CD4-positive, alpha-beta T cell treated with Interleukin-17A for 1 hour (primary cell): ENCODE measurements at regions not wholly inside any gene's neighbourhood (a gene's known extent, or its start where the extent isn't known, plus 50 kb on each side); places are given as distances from the start of the nearest gene placed in this dataset.

Source experiments
- DNase-seq: peaks from one replicate; pipeline ENCODE4 v3.0.0-alpha.2; 2020

GRCh38 chr14:39946807-39947206 is 514.6 kb upstream of the FBXO33 start:
- DNase-seq: no peak

DNA sequence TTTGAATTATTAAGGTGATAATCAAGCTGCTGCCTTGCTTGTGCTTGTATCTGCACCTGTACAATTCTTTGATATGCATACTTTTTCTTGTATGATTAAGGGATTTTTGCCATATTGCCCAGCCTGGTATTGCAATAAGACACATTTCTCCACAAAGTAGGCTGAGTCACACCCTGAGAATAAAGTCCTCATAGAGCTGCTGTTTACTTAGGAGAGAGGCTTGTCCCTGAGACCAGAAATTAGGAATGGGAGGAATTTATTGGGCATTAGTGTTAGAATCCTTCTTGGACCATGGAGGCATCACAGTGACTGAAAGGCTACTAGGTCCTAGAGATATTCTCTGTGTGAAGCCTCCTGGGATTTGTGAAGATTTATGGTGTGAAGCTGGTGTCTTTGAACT is 506.8 kb upstream of the FBXO33 start:
- DNase-seq: no peak

DNA sequence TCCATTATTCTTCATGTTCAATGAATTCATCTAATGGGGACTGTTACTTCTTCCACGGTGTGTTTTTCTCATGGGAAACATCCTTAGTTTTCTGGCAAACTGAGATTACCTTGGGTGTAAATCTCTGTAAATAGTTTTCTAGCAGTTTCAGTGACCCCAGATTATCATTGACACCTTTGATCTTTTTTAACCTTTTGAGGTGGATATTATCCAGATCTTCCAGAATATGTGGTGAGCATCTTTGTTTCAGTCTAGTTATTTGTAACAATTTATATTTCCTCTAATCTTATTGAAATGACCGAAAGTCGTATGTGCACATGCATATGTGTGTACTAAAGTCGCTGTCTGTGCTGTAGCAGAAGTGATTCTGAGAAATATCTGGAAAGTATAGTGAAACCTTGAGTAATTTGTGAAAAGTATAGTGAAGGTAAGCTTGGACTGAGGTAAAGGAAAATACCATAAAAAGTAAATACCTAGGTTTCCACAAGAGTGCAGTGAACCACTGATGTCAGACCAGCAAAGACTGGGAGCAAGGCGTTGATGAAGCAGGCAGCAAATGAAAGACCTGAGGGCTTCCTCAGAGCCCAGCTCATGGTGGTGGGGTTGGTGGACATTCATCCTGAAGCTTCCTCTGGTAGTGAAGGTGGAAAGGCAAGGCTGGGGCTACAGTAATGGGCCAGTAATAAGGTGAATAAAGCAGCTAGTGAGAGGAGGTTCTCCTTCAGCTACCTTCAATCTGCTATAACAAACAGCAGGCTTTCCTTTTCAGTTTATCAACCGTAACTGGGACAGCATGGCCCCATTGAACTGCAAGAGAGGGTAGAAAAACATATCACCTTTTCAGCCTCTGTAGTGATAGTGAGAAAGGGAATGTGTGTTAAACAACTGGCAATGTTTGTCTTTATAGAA is 480.2 kb upstream of the FBXO33 start:
- DNase-seq: no peak

GRCh38 chr14:39897657-39898056 is 465.4 kb upstream of the FBXO33 start:
- DNase-seq: no peak

- no peak for DNase-seq
Measured at GRCh38 chr14:39890026-39890425, 457.8 kb upstream of the FBXO33 start.

GRCh38 chr14:39884091-39884490 is 451.9 kb upstream of the FBXO33 start:
- no peak for DNase-seq

- DNase-seq: no peak
Measured at GRCh38 chr14:39880965-39881364, 448.7 kb upstream of the FBXO33 start.

DNA sequence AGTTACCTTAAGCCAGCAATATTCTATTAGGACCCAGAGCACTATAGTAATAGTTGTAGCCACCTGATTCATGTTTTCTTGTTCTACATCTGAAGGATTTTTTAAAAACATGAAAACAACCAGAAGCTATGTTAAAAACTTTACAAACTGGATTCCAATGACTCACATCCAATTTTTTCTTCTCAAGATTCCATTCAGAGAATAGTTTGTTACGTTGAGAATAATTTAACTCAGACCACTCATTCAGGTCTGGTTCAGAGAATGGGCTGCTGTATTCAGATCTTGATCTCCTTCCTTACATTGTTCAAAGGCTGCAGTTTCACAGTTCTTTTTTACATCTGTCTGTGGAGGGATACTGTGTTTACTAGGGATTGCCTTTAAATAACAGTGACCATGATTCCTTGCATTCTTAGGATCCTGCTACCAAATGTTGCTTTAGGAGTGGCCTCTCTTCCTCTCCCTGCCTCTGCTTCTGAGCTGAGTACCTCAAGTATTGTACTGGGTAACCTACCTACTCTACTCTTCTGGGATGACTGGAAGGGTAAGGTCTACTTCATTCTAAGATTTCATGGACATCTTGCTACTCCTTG is 448.0 kb upstream of the FBXO33 start:
- DNase-seq: no peak

DNA sequence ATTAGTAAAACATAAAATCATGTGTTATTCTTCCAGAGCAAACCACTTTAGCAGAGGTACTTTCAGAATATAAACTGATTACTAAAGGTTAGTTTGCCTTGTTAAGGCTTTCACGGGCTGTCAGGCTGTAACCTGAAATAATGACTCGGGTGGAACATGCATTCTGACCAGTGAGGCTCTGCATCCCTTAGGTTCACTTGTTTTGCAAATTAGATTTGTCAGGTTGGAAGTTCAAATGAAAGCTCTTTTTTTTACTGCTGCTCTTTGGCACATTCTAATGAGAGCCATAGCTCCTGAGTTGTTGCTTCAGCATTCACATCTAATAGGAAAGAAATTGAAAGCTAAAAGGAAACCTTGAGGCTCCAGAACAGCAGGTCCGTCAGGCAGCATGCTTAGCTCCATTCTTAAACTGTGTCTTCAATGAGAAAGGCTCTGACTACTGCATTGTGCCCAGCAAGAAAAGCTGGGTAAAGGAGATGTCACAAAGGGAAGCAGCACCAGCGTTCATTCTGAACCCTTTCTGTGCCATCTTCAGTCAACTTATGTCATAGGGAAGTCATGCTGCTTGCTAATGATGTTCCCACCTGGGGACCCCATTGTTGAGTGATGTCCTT is 445.5 kb upstream of the FBXO33 start:
- DNase-seq: no peak

DNA sequence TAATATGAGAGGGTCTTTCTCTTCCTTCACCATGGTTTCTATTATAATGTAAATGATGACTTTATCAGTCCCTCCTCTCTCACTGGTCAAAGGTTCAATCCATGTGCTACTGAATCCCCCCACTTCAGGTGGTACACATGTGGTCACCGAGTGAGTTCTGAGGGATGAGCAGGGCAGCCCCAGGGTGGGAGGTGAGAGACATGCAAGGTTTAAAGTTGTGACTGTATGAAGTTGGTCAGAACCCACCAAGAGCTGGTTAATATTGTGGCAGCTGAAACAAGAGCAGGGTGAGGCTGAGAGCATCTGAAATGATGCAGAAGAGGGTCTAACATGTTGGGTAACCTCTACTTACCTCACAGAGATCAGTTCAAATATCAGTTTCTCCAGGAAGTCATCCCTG is 444.7 kb upstream of the FBXO33 start:
- no peak for DNase-seq

- DNase-seq: no peak
Measured at GRCh38 chr14:39875028-39875427, 442.8 kb upstream of the FBXO33 start.

DNA sequence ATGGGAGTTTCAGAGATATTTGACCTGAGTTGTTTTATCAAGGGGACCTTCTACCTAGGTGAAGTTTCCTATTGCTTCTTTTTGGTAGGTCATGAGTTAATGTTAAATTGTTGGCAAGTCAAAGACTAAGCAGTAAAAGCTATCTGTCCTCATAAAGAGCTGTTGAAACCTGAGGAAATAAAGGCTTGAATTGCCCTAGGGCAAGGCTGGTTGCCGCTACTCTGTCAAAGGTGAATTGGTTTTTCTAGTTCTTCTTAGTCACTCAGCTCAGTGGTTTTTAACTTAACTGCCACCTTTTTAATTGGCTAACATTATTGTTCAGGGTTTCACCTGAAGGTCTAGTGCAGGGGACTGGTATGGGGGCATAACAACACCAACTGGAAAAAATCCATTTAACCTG is 441.6 kb upstream of the FBXO33 start:
- no peak for DNase-seq

- DNase-seq: no peak
Measured at GRCh38 chr14:39868949-39869348, 436.7 kb upstream of the FBXO33 start.

- DNase-seq: no peak
Measured at GRCh38 chr14:39868251-39868650, 436.0 kb upstream of the FBXO33 start.

GRCh38 chr14:39863441-39863840 is 431.2 kb upstream of the FBXO33 start:
- no peak for DNase-seq

DNA sequence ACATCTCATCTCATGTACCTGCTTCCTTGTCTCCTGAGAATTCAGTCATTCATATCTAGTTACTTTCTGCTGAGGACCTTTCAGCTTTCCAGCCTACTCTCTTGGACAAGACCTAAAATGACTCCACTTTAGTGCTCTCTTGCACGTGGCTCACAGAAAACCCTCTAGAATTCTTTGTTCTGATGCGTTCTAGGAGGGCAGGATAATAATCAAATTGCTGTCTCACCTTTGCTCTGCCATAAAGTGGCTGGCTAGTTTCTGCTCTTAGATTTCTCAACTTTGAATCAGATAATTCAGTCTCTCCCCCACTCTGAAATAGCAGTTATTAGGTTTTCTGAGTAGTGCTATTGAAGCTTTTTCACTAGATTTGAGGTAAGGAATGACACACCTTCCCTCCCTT is 429.5 kb upstream of the FBXO33 start:
- no peak for DNase-seq

GRCh38 chr14:39861229-39861600 is 429.0 kb upstream of the FBXO33 start:
- no peak for DNase-seq

- DNase-seq: no peak
Measured at GRCh38 chr14:39860596-39861228, 428.5 kb upstream of the FBXO33 start.

- DNase-seq: no peak
Measured at GRCh38 chr14:39859314-39859713, 427.1 kb upstream of the FBXO33 start.

GRCh38 chr14:39857376-39858055 is 425.3 kb upstream of the FBXO33 start:
- DNase-seq: no peak

DNA sequence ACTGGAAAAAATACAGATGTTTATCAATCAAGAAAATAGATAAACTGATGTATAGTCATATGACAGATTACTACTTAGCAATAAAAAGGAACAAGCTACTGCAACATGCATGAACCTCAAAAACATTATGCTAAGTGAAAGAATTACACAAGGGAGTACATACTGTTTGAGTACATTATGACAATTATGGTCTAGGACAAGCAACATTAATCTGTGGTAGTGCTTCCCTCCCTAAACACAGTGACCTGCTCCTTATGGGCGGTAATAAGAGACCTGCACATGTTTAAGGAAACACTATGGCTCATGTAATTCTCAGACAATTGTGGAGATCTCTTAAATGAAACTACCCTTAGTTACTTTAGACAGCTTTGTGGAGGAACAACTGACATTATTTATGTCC is 421.2 kb upstream of the FBXO33 start:
- DNase-seq: no peak

DNA sequence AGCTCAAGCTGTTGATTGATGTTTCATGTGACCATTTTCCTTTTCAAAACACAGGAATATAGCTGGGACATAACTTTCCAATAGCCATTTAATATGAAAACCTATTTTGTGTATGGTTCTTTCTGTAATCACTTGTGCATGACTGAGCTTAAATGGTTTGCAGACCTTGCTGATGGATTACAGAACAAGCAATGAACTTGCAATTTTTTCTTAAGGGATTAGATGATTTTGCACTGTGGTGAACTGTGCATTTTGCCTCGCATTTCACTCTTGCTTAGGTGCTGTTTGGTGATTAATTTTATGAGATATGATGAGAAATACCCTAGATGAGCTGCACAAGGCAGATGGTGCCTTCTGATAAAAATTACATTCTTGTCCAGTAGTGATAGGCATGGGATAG is 419.0 kb upstream of the FBXO33 start:
- DNase-seq: no peak

GRCh38 chr14:39847852-39848251 is 415.6 kb upstream of the FBXO33 start:
- DNase-seq: no peak
